HG02981 (cell line): ENCODE measurements at regions not wholly inside any gene's neighbourhood (a gene's known extent, or its start where the extent isn't known, plus 50 kb on each side); places are given as distances from the start of the nearest gene placed in this dataset.

Experiments used
- ATAC-seq: cut with Tn5 transposase; IDR thresholded peaks from one replicate; pipeline ENCODE4 v1.9.1; 2021; ENCODE audit warnings: mild to moderate bottlenecking, moderate library complexity; ENCODE audit not compliant: unreplicated experiment

- ATAC-seq, result no peak
Observed at GRCh38 chr3:148203297-148204010, 494.2 kb upstream of the AGTR1 start.

DNA sequence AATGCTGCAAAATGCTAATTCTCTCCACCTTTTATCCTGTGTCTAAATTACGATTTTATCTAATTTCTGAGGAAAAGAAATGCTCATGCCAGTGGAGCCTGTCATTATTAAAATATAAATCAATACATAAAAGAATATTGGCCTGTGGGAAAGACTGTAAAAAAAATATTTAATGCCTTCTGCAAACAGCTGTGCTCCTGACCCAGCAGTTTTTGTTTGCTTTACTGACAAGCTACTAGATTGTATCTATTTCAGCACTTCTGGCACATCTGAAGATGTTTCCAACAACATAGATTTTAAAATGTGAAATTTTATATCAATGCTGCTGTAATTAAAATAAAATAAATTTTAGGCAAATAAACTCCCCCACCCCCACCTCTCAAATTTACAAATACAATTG lies 493.6 kb upstream of the AGTR1 start:
- no peak for ATAC-seq

DNA sequence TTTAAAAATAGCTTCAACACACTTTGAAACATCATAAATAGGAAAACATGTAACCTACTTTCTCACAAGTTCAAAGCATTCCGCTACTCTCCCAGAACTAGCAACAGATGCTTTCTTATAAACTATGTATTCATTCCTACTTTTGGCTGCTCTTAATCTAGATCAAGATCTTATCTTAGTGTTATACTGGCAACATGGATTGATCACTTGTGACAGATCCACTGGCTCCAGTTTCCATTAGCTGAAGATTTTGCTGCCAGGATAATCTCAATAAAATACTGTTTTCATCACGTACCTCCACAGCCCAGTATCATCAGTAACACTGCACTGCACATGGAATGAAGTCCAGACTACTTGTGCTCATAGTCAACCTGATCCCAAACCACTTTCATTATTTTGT lies 491.7 kb upstream of the AGTR1 start:
- no peak for ATAC-seq

DNA sequence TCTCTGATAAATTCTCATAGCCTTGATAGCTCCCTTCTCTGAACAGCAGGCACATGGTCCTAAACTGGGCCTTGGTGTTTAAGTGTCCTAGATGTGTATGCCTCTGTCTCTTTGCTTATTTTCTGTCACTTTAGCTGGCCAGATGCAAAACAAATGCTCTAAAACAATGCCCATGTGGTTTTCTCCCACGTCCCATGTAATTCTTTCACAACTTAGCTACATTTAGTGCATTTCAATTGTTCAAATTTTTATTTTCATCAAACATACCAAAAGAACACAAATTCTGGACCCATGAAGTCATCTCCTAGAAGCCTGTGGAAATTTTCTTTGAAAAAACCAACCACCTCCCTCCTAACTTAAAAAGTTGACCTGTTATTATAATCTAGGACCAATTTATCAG lies 491.3 kb upstream of the AGTR1 start:
- no peak for ATAC-seq

DNA sequence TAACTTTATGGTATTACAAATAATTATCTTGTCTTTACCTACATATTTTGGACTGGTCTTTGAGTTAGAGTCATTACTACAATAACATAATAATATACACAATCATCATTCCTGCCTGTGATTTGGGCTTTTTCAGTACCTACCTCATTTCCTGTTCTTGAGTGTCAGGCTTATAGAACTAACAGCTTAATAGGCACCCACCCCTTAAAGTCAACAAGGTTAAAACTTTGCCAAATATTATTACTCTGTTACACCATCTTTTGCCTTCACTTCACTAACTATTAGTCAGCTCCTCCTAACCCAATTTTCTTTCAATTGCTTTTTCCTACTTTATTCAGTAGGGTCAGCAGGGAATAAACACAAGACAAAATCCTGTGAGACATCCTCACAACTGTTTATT lies 488.7 kb upstream of the AGTR1 start:
- ATAC-seq, result no peak

DNA sequence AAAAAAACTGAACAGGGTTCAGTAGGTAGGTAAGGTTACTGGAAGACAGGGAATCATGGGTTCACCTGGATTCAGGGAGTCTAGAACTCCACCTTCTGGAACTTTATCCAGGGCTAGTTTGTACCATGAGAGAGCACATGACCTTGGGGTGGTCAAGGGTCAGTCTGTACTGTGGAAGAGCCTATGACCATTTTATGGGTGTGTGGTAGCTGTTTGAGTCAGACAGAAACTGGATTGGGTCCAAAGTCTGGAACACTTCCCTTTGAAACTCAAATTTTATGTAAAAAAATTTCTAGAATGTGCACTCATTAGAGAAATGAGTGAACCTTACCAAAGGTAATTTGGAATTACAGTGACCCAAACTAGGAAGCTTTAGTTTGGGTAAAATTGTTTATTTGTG lies 486.0 kb upstream of the AGTR1 start:
- peak; percentile 83 for ATAC-seq

DNA sequence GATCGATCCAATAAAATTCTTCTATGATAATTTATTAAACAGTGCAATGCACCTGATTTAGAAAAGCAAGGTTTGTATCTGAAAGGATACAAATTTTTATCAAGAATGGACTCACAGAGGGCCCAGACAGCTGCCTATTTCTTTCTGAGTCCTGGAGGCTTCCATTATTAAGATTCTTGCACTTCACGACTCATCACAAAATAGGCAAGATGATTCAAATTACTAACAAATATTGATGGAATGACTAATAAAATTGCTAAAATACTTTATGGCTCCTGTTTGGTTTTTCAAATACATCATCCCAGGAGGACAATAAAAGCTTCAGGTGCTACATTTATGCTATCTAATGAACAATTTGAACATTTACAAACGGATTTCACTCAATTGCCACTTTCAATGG lies 483.0 kb upstream of the AGTR1 start:
- ATAC-seq, result no peak

DNA sequence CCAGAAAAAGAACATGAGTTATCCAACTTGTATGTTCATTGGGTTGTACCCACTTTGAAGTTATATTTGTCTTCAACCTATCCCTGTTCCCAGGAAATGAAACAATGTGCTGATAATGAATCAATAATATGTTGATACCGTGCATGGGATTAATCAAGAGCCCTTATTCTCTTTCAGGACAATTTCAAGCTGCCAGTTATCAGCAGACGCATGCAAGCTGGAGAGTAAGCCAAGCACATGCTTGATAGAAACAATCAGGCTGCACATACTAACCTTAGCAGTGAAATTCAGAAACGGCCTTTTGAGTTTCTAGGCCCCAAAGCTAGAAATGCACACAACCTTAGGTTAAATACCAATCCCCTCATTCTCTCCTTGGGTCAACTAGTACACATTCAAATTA lies 480.4 kb upstream of the AGTR1 start:
- no peak for ATAC-seq

DNA sequence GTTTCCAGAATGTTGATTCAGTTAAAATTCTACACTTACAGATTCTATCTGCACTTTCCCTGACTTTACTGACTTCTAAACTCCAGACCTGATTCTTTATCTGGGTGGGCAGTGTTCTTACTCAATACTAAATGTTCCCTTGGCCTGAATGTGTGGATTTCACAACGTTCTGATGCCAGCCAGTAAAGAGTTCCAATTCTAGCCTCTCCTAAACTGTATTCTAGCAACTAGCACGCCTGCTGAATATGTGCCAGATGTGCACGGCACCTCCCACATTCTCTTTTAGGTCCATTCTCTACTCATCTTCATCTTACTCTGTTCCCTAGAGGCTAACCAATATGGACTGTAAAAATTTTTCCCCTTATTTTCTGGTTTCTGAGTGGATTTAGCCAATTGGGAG lies 479.5 kb upstream of the AGTR1 start:
- ATAC-seq, result no peak

- no peak for ATAC-seq
Observed at GRCh38 chr3:148219999-148220398, 477.7 kb upstream of the AGTR1 start.

GRCh38 chr3:148221303-148221702 lies 476.4 kb upstream of the AGTR1 start:
- no peak for ATAC-seq

GRCh38 chr3:148223266-148223665 lies 474.4 kb upstream of the AGTR1 start:
- ATAC-seq, result no peak

- no peak for ATAC-seq
Observed at GRCh38 chr3:148226246-148226645, 471.5 kb upstream of the AGTR1 start.

DNA sequence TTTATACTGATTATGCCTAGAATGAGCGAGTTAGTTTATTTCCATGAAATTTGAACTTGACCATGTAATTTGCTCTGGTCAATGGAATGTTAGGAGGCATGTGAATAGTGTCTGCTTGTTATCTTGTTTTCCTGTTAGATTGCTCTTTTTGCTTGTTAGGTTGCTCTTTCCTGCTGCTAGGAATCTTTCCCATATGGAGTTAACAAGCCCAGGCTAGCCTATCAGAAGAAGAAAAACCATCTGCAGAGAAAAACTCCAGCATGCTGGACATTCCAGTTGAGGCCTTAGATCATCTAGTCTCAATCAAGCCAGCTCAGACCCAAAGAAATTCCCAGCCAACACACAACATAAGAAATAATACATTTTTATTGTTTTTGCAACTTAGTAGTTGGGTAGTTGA lies 470.2 kb upstream of the AGTR1 start:
- no peak for ATAC-seq

GRCh38 chr3:148229107-148229506 lies 468.6 kb upstream of the AGTR1 start:
- ATAC-seq, result no peak

- no peak for ATAC-seq
Observed at GRCh38 chr3:148230473-148230872, 467.2 kb upstream of the AGTR1 start.

DNA sequence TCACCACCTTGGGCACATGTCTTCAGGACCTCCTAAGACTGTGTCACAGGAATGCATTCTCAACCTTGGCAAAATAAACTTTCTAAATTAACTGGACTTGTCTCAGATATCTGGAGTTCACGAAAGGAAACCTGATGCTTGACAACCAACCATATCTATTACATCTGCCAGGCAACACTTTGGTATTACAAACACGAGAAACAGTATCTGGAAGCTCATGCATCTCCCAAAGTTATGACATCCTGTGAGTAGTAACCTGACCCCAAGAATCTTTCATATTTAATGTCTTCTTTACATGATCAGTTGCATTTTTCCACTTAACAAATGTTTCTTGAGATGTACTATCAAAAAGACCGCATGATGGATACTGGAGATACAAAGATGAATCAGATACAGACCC lies 465.3 kb upstream of the AGTR1 start:
- no peak for ATAC-seq

- ATAC-seq, result peak; percentile 56
Observed at GRCh38 chr3:148233403-148233802, 464.3 kb upstream of the AGTR1 start.

DNA sequence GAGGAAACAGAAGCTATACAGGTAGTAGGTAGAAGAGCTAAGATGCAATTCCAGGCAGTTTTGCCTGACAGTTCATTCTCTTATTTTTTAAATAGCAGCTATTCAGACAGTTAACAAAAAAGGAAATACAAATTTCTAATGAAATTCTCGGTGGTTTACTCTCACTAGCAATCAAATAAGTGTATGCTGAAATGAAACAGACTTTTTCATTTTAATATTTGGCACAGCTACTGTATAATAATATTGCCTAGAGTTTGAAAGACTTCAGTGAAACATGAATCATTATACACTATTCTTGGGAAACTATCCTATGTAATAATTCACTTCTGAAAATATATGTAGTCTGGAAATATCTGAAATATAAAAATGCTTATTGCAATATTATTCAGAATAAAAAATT lies 463.2 kb upstream of the AGTR1 start:
- ATAC-seq, result no peak

DNA sequence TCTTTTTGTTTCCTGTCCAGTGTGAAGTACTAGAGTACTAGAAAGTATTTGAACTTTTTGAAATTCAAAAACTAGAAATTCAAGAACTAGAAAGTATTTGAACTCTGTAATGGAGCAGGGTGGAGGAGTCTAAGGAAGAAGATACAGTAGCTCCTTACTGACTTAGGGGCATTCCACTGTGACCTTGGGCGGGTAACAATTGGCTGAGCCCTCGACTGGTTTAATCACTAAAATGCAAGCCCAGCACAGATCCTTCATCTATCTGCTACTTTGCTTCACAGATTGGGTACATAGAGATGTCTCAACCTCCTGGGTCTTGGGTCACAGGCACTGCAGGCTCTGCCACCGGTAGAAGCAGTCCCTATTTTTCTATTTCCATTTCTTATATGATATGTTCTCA lies 462.1 kb upstream of the AGTR1 start:
- no peak for ATAC-seq

DNA sequence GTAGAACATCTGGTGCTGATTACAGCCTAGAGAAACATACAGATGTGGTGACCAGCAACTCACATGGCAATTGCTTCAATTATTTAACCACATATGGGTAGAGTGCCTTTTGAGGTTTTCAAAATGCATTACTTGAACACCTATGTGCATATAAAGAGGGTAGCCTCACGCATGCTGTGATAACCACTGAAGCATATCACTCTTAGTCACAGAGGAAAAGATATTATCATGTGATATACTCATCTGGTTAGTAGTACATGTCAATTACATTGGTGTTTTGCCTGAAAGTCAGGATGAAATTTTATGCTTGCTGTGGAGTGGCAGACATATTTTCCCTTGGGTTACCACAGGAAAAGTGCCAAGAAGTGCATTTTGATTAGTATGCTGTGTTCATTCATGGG lies 459.3 kb upstream of the AGTR1 start:
- no peak for ATAC-seq

- no peak for ATAC-seq
Observed at GRCh38 chr3:148240351-148240750, 457.4 kb upstream of the AGTR1 start.

GRCh38 chr3:148243609-148244008 lies 454.1 kb upstream of the AGTR1 start:
- ATAC-seq, result no peak
